NCI-H2171 (cell line): ENCODE measurements at regions not wholly inside any gene's neighbourhood (a gene's known extent, or its start where the extent isn't known, plus 50 kb on each side); places are given as distances from the start of the nearest gene placed in this dataset.

Experiments used
- DNase-seq: peaks from one replicate; lab custom pipeline; 2025; lab: John Stamatoyannopoulos, UW

- no peak for DNase-seq
Measured at GRCh38 chr14:94886931-94887330, 117.0 kb upstream of the GSC start.

DNA sequence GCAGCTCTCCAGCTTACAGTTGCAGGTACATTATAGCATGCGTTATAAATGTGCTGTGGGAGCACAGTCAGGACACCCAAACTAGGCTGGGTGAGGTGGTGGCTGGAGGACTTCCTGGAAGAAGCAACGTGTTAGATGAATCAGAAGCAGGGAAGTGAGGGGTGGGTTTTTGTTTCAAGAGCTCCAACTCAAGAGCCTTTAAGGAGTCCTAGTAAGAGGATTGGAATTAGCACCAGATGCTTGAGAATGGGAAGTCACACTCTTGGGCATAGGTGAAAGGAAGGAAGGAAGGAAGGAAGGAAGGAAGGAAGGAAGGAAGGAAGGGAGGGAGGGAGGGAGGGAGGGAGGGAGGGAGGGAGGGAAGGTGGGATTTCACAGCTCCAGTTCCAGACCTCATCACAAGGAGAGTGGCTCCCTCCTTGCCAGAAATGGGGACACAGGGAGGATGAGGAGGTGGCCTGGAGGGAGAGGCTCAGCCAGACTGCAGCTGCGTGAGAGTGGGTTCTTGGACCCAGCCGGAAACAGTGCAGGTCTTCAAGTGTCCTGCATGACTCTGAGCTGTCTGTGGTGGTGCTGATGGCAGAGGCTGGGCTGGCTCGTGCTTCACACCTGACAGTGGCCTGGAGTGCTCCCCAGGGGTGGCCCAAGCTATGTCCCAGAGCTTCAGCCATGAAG is 115.7 kb upstream of the GSC start:
- DNase-seq, result no peak

DNA sequence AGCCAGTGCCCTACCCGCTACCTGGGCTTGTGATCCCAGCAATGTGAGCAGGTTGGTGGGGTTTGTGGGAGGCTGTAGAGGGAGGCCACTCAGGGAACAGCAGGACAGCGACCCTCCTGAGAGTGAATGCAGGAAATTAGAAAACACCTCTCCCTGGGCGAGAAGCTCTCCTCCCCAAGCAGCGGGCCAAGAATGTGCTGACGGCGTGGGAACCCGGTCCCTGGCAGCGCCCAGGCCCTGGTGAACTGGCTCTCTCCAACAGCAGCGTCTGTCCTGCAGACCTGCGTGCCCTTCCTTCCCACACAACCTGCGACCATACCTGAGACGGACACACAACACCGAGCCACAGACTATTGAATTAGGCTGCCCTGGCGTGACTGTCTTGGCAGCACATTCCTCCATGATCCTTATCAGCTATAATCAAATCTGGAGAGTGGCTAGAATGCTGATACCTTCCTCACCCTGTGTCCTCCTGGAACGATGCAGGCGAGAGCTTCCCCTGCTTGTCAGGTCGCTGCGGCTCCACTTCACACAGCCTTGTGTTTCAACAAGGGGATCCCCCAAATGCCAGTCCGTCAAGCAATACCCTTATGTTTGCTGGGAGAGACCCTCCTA is 114.8 kb upstream of the GSC start:
- no peak for DNase-seq

DNA sequence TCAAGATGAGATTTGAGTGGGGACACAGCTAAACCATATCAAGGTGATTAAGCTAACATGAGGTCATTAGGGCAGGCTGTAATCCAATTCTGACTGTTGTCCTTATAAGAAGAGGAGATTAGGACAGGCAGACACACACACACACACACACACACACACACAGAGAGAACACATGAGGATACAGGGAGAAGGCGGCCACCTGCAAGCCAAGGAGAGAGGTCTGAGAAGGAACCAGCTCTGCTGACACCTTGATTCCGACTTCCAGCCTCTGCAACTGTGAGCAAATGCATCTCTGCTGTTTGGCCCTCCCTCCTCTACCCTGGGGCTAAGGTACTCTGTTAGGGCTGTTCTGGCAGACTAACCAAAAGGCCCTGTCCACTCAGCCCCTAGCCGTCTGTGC is 112.5 kb upstream of the GSC start:
- no peak for DNase-seq

- no peak for DNase-seq
Measured at GRCh38 chr14:94880876-94881275, 111.0 kb upstream of the GSC start.

- DNase-seq, result no peak
Measured at GRCh38 chr14:94880106-94880505, 110.2 kb upstream of the GSC start.

DNA sequence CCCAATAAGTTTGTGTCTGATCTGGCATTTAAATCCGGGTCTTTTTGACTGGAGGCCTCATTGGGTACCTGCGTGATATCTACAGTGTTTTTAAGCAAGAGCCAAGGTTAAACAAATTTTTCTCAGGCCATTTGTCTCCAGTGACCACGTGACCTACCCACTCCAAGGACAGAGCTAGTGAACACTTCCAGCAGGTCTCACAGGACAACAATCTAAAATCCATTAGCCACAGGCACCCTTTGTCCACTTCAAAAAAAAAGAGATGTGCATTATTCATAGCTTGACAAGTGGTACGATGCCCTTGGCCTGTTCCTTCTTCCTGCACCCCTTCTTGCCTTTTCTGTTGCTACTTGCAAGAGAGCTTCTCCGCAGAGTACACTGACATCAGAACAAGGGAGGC is 109.6 kb upstream of the GSC start:
- no peak for DNase-seq

DNA sequence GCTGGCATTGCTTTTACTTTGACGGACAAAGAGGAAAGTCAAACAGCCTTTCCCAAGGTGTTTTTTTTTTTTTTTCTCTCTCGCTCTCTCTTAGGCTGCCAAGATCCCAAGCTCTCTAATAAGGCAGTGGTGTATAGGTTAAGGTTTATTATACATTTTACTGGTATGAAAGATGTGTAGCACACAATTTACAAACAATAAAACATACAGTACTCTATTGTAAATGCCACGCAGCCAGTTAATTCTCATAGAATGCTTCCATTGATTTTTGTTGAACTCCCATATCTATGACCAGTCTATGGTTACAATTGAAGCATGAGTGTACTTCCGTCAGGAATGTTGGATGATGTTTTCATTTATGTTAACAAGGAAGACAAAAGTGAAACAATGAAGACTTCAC is 106.4 kb upstream of the GSC start:
- DNase-seq, result no peak

DNA sequence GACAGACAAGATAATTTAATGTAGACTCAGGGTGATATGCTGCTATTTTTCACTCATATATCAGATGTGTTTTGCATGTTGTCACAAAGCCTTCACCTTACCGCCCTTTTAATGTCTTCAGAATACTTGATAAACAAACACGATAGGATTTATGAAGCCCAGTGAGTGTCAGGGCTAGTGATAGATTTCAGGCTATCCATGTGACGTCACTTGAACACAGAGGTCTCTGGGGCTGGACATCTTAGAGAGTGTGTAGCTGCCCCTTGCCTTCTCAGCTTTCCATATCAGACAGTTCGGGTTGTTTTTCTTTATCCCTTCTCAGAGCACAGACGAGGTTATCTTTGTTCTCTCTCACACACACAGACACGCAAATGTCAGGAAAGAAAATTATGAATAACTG is 105.3 kb upstream of the GSC start:
- DNase-seq, result no peak

DNA sequence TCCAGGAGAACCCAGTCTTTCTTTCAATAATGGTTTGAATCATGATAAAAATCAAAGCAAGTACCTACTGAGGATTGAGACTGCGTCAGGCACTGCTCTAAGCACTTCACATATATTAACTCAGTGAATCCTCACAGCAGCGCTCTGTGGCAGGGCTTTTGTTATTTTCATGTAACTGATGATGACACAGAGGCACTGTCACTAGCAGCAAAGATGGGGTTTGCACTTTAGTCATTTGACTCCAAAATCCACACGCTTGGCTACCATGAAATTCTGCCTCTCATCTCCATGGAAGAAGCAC is 98.8 kb upstream of the GSC start:
- no peak for DNase-seq

GRCh38 chr14:94867946-94868771 is 98.2 kb upstream of the GSC start:
- DNase-seq, result no peak

DNA sequence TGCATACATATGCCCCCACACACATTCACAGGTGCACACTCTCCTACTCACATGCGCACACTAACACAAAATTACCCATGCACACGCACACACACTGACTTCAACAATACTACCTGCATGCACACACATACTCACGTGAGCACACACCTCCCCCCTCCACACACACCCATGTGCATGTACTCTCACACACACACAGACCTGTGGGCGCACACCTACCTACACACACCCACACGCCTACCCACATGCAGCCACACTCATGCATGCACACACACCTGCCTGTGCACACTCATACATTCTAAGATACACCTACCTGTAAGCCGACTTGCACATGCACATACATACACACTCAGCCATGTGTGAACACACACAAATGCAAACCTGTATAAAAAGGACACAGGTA is 97.3 kb upstream of the GSC start:
- no peak for DNase-seq

DNA sequence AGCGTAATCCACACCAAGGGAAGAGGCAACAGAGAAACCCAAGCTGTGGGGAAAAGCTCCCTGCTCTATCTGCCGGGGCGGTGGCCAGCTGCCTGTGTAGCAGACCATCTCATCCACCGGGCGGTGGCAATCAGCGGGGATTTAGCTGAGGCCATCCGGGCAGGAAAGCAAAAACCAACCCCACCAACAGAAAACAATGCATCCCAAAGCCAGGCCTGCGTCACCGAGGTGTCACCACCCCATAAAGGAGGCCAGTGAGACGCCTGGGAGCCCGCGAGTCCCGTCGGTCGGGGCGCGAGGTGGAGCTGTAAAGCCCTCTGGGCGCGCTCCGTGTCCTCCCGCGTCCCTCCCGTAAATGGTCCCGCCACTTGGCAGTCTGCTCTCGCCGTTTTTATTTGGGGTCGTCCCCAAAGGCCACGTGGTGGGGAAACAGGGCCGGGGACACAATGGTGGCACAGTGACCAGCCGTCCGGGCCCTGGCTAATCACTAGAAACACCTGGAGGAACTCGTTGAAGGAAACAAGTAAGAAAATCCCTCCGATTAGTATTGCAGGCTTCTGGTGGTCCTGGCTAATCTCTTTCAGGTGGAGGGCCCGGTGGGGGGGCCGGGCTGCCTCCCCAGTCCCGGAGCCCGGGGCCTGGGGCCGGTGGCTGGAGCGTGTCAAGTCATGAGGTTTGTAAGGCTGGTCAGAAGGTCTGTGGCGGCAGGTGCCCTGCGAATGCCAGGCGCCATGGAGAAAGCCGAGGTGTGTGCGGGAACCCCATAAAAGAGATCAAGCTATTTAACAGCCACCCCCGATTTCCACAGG is 94.7 kb upstream of the GSC start:
- no peak for DNase-seq

- DNase-seq, result no peak
Measured at GRCh38 chr14:94863366-94863765, 93.5 kb upstream of the GSC start.

GRCh38 chr14:94857950-94858349 is 88.0 kb upstream of the GSC start:
- DNase-seq, result no peak

- no peak for DNase-seq
Measured at GRCh38 chr14:94853920-94854319, 84.0 kb upstream of the GSC start.

DNA sequence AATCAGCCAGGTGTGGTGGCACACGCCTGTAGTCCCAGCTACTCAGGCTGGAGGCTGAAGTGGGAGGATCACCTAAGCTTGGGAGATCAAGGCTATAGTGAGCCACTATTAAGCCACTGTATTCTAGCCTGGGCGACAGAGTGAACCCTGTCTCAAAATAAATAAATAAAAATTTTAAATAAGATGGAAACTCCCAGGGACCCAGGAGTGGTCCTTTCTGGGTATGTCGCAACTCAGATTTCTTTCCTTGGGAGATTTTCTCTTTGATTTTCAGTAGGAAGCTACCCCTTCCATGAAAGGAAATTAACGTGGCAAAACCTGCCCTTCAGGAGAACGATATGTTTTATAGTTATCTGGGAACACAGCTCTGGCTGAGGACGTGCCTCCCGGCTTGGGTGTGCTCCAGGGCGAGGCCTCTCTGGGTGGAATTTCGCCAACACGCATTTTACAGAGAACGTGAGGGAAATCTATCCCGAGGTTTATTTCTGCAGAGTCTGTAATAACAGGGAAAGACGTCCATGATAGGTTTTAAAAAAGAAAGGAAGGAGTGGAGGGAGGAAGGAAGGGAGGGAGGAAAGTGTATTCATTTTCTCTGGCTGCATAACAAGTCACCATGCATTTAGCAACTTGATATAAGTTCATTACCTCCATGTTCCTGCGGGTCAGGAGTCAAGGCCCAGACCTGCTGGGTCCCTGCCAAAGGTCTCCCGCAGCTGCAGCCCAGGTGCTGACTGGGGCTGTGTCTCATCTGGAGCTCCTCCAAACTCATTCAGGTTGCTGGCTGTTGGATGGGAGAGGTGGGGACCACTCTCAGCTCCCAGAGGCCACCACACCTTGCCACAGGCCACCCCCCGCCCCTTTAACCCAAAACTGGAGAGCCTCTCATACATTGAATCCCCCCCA is 80.6 kb upstream of the GSC start:
- no peak for DNase-seq

DNA sequence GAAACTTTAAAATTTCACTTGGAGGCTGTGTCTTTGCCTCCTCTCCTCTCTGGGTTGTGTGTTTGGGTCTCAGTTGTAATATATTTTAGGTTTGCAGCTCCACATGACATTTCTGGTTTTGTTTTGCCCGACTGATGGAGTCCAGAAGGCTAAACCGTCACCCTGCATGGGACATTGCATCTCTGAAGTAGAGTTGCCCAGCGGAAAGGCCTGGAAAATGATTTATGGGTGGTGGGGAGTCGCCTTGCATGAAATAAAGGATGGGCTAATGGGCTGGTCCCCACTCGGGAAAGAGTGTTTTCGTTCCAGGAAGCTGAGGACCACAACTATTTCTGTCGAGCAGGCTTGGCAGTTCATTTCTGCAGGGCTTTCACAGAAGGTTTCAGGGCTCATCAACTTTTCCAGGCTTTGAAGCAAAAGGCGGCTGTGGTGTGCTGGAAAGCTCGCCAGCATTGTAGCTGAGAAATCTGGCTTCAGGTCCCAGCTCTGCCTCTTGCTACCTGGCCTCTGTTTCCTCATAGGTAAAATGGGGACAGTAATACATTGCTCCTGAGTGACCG is 74.8 kb upstream of the GSC start:
- DNase-seq, result no peak

DNA sequence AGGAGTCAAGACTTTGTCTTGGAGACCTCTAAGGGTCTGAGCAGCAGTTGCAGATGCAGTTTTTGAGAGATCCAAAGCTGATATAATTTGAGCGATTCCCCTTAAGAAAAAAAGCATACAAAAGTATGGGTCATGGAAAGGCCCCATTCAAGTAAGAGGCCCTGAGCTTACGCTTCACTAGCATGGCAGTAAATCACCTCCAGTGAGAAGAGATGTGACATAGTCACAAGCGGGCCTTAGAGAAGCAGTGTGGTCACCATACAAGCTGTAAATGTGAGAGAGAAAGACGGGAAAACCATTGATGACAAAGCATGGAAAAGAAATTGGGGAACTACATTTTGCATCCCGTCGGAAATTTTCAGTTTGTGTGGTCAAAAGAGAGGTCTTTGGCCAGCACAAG is 70.6 kb upstream of the GSC start:
- no peak for DNase-seq

DNA sequence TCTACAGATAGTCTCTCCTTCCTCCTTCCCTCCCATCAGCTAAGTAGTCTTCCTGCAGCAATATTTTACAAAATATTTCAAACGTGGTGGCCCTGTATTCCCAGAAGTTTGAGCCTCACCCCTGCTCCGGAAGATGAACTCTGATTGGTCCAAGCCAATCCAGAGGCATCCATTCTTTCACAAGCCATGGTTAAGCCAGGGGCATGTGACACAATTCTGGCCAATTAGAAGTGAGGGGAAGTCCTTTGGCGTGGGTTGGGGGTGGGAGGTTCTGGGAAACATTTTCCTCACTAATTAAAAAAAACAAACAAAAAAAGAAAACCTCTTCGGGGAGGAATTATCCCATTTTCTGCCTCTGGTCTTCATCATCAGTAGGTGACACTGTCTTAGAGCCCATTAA is 69.4 kb upstream of the GSC start:
- DNase-seq, result no peak

DNA sequence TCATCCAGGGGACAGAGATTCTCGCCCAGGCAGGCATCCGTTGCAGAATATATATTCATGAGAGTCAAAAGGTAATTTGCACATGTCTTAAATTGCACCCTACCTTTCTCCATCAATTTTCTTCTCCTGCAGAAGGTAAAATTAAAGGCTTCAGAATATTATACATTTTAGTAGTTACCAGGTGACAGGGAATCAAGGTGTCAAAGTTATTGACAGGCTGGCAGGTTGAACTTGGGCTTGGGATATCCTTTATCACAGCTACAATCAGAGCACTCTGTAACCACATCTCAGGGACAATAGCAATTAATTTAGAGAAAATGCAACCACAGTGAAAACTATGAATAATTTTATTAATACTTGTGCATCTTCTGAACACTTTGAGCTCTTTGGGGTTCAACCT is 66.9 kb upstream of the GSC start:
- no peak for DNase-seq
